OCI-LY3 (cell line): ENCODE measurements at regions not wholly inside any gene's neighbourhood (a gene's known extent, or its start where the extent isn't known, plus 50 kb on each side); places are given as distances from the start of the nearest gene placed in this dataset.

Source experiments
- H2AFZ ChIP-seq: fragments of 200-600, 300-600 bp; shearing (Covaris generic); 2 replicates; pipeline ENCODE4 v1.6.0; 2014; ENCODE audit warnings: antibody characterized with exemption, low read depth, low read length
- H3K27ac ChIP-seq: fragments of 200-600, 300-600 bp; sonication (generic); 2 replicates; pipeline ENCODE4 v1.5.1; 2014; ENCODE audit warnings: mild to moderate bottlenecking, low read length, moderate library complexity, mixed read lengths
- H3K27me3 ChIP-seq: fragments of 200-600, 300-600 bp; sonication (generic); 2 replicates; pipeline ENCODE4 v1.6.1; 2014; ENCODE audit warnings: low read depth, low read length, mixed read lengths
- H3K36me3 ChIP-seq: fragments of 200-600, 300-600 bp; sonication (generic); replicated peaks from 2 replicates; pipeline ENCODE3; 2014; ENCODE audit warnings: low read depth, low read length, mixed read lengths
- H3K4me1 ChIP-seq: fragments of 300-600, 200-600 bp; sonication (generic); 2 replicates; pipeline ENCODE4 v1.6.1; 2014; ENCODE audit warnings: low read length, mixed read lengths
- H3K4me2 ChIP-seq: fragments of 200-600, 300-600 bp; sonication (generic); 2 replicates; pipeline ENCODE4 v1.6.1; 2014; ENCODE audit warnings: low read length, mixed read lengths
- H3K4me3 ChIP-seq: fragments of 300-600, 200-600 bp; sonication (generic); 2 replicates; pipeline ENCODE4 v1.5.1; 2014; ENCODE audit warnings: antibody characterized with exemption, mild to moderate bottlenecking, low read length, moderate library complexity
- H3K79me2 ChIP-seq: fragments of 300-600, 200-600 bp; shearing (Covaris generic); 2 replicates; pipeline ENCODE4 v1.6.1; 2014; ENCODE audit warnings: mild to moderate bottlenecking, low read length, mixed read lengths
- H3K9ac ChIP-seq: fragments of 300-600, 200-600 bp; shearing (Covaris generic); 2 replicates; pipeline ENCODE4 v1.6.0; 2014; ENCODE audit warnings: mild to moderate bottlenecking, low read length, moderate library complexity
- H3K9me3 ChIP-seq: fragments of 200-600, 300-600 bp; shearing (Covaris generic); 2 replicates; pipeline ENCODE4 v1.6.1; 2014; ENCODE audit warnings: low read length, mixed read lengths; ENCODE audit not compliant: insufficient read depth
- H4K20me1 ChIP-seq: fragments of 200-600, 300-600 bp; sonication (generic); 2 replicates; pipeline ENCODE4 v1.6.1; 2016; ENCODE audit warnings: low read length, mixed read lengths; ENCODE audit not compliant: insufficient read depth
- EZH2phosphoT487 ChIP-seq: fragments of 200-600 bp; shearing (Covaris generic); IDR thresholded peaks from 2 replicates; pipeline ENCODE4 v1.6.1; 2018; ENCODE audit warnings: antibody characterized with exemption, mixed run types, low read depth
- TF ChIP-seq, protein P1 (sequence below): fragments of 200-600, 300-600 bp; sonication (generic); IDR thresholded peaks from 2 replicates; pipeline ENCODE4 v1.5.1; 2014; ENCODE audit warnings: antibody characterized with exemption, low read length, low read depth

DNA sequence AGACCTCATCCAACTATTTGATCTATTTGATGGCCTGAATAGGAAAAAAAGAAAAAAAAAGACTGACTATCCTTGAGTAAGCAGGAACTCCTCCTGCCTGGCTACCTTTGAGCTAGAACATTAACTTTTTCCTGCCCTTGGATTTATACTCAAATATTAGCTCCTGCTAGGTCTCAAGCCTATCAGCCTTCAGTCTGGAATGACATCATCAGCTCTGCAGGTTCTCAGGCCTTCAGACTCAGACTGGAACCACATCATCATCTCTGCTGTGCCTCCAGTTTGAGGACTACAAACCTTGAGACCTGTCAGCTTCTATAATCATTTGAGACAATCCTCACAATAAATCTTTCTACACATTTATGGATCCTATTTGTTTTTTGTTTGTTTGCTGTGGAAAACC, 754.0 kb upstream of the SLIT2 start:
- H3K27me3 ChIP-seq: no peaks in the 10 kb centered on the region
- TF ChIP-seq, protein P1, sequence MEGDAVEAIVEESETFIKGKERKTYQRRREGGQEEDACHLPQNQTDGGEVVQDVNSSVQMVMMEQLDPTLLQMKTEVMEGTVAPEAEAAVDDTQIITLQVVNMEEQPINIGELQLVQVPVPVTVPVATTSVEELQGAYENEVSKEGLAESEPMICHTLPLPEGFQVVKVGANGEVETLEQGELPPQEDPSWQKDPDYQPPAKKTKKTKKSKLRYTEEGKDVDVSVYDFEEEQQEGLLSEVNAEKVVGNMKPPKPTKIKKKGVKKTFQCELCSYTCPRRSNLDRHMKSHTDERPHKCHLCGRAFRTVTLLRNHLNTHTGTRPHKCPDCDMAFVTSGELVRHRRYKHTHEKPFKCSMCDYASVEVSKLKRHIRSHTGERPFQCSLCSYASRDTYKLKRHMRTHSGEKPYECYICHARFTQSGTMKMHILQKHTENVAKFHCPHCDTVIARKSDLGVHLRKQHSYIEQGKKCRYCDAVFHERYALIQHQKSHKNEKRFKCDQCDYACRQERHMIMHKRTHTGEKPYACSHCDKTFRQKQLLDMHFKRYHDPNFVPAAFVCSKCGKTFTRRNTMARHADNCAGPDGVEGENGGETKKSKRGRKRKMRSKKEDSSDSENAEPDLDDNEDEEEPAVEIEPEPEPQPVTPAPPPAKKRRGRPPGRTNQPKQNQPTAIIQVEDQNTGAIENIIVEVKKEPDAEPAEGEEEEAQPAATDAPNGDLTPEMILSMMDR: no peak
- no peak for TF ChIP-seq EZH2phosphoT487
- no peak overlapping the region for H3K9ac ChIP-seq
- no peak overlapping the region for H3K27ac ChIP-seq
- no peak overlapping the region for H3K4me3 ChIP-seq
- no peaks in the 10 kb centered on the region for H3K4me1 ChIP-seq
- no peaks in the 10 kb centered on the region for H3K36me3 ChIP-seq
- no peak overlapping the region for H3K4me2 ChIP-seq
- H3K9me3 ChIP-seq: no peaks in the 10 kb centered on the region
- H4K20me1 ChIP-seq: no peaks in the 10 kb centered on the region
- no peak overlapping the region for H2AFZ ChIP-seq
- H3K79me2 ChIP-seq: no peaks in the 10 kb centered on the region

DNA sequence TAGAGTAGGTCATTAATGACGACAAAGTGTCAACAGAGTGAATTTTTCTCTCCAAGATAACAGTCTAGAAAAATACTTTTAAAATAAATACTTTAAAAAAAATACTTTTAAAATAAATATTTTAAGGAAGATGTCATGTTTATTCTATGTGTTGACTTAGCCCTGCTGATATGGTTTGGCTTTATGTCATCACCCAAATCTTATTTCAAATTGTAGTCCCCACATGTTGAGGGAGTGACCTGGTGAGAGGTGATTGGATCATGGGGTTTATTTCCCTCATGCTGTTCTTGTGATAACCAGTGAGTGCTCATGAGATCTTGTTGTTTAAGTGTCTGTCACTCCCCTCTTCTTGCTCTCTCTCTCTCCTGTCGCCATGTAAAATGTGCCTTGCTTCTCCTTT, 754.9 kb upstream of the SLIT2 start:
- H3K4me1 ChIP-seq: no peaks in the 10 kb centered on the region

DNA sequence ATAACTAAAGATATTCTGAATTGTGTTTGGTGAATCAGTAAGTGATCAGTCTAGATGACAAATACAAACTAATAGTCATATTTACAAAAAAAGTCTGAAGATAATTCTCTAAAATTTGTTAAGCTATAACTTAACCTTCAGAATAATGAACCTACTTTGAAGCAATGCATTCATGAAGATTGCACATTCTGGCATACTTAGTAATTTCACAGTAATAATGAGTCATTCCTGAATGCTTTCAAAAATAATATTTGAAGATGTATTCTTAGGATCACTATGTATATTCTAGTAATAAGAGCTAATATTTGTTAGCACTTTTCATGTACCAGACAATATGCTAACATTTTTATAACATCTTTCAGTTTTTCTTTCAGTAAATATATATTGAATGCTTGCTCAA, 756.7 kb upstream of the SLIT2 start:
- H4K20me1 ChIP-seq: no peaks in the 10 kb centered on the region
- H3K27ac ChIP-seq: no peak overlapping the region
- H3K9ac ChIP-seq: no peak overlapping the region
- no peak overlapping the region for H3K4me3 ChIP-seq
- TF ChIP-seq, protein P1: no peak
- TF ChIP-seq EZH2phosphoT487: no peak
- no peaks in the 10 kb centered on the region for H3K79me2 ChIP-seq
- H2AFZ ChIP-seq: no peak overlapping the region
- no peaks in the 10 kb centered on the region for H3K36me3 ChIP-seq
- H3K4me2 ChIP-seq: no peak overlapping the region
- no peaks in the 10 kb centered on the region for H3K27me3 ChIP-seq
- no peaks in the 10 kb centered on the region for H3K9me3 ChIP-seq
- no peaks in the 10 kb centered on the region for H3K4me1 ChIP-seq

More for the DNA sequence above, 754.9 kb upstream of the SLIT2 start:
- Histone ChIP-seq H4K20me1 (no peaks in the 10 kb centered on the region), H2AFZ (no peak overlapping the region), H3K36me3 (no peaks in the 10 kb centered on the region), H3K79me2 (no peaks in the 10 kb centered on the region), H3K27me3 (no peaks in the 10 kb centered on the region), H3K4me2 (no peak overlapping the region), H3K9ac (no peak overlapping the region), H3K27ac (no peak overlapping the region), H3K4me3 (no peak overlapping the region), H3K9me3 (no peaks in the 10 kb centered on the region)
- no peak for TF ChIP-seq EZH2phosphoT487
- TF ChIP-seq, protein P1: no peak

DNA sequence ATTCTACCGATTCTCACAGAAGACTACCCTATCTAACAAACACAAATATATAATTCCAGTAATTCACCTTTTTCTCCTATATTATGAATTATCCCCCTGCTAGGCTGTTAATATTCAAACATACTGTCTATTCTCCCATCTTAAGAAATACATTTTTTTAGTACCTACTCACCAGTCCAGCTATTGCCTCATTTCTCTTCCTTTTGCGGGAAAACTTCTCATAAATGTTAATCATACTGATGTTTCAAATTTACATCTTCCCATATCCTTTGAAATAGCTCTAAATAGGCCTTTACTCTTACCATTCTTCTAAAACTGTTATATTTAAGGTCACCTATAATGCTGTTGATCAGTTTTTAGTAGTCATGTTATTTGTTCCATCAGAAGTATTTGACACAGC, 759.1 kb upstream of the SLIT2 start:
- Histone ChIP-seq H3K4me3 (no peak overlapping the region), H4K20me1 (no peaks in the 10 kb centered on the region), H3K27me3 (no peaks in the 10 kb centered on the region), H3K4me2 (no peak overlapping the region), H3K9ac (no peak overlapping the region), H3K27ac (no peak overlapping the region), H3K9me3 (no peaks in the 10 kb centered on the region), H2AFZ (no peak overlapping the region), H3K4me1 (peaks cover 5% of the 10 kb centered on the region), H3K79me2 (no peaks in the 10 kb centered on the region), H3K36me3 (no peaks in the 10 kb centered on the region)
- TF ChIP-seq, protein P1: no peak
- TF ChIP-seq EZH2phosphoT487: no peak
